ENCODE measurements at regions not wholly inside any gene's neighbourhood (a gene's known extent, or its start where the extent isn't known, plus 50 kb on each side); places are given as distances from the start of the nearest gene placed in this dataset.

DNA sequence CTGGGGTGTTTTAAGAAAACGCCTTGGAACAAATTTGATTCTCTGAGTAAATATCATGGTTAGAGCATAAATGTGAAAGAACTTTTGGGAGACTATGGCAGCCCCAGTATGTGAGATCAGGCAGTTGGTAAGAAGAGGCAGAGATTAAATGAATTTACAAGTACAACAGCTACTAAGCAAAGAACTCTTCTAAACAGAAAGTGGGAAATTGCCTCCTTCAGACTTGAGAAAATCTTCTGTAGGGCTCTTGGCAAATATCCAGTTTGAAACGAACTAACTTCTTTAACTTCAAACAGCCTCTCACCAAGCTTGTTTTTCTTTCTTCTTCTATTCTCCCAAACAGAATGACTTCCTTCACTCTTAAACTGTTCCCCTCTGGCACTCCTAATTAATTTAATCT is 337.7 kb downstream of the SIPA1L2 start:
- Histone ChIP-seq H3K36me3 (ENCODE audit: control insufficient read depth, insufficient read depth, low read length) (no peaks in the 10 kb centered on the region), H3K9ac (ENCODE audit: insufficient read depth in 1 of 2, low read depth in 2 of 2, low read length in 2 of 2) (no peak overlapping the region), H3K79me2 (ENCODE audit: control insufficient read depth, insufficient read depth, low read length) (no peaks in the 10 kb centered on the region), H2AFZ (ENCODE audit: low read depth, low read length) (no peak overlapping the region), H3K9me1 (ENCODE audit: control insufficient read depth, insufficient read depth, low read length) (no peaks in the 10 kb centered on the region), H3K4me3 (no peak overlapping the region), H3K27me3 (ENCODE audit: control insufficient read depth in 2 of 2, insufficient read depth in 2 of 2, low read length in 2 of 2) (no peaks in the 10 kb centered on the region), H4K20me1 (replicated peaks; ENCODE audit: control insufficient read depth, insufficient read depth, low read length) (no peaks in the 10 kb centered on the region), H3K27ac (ENCODE audit: extremely low read depth, low read depth, low read length) (no peak overlapping the region), H3K4me1 (replicated peaks in 1 of 2; ENCODE audit: control insufficient read depth in 2 of 2, insufficient read depth in 2 of 2, low read length in 2 of 2) (no peaks in the 10 kb centered on the region), H3K9me3 (replicated peaks; ENCODE audit: control insufficient read depth, insufficient read depth, low read depth, low read length) (no peaks in the 10 kb centered on the region), H3K4me2 (ENCODE audit: insufficient read depth, low read length) (no peak overlapping the region)
- ATAC-seq: no peak
- TF ChIP-seq TRIM25 (IDR thresholded peaks at IDR 0.05; ENCODE audit: borderline replicate concordance) (no peak), CSDE1 (IDR thresholded peaks at IDR 0.05) (no peak), PTRF (tag; IDR thresholded peaks at IDR 0.05) (no peak), ZNF444 (CRISPR knock-in tag; IDR thresholded peaks at IDR 0.05) (no peak), HES1 (IDR thresholded peaks at IDR 0.05; ENCODE audit: low read depth) (no peak)
- WGBS (ENCODE audit: insufficient coverage, low coverage, missing lambda C conversion rate): 3% methylated on average over 2 of the region's 2 CpGs
- CTCF ChIA-PET (ENCODE audit: low intra/inter-chr PET ratio): no interaction called here
- no peak for FAIRE-seq
- intact Hi-C loops (cut with micrococcal nuclease) (no loop called here), in situ Hi-C loops (cut with MboI) (no loop called here)
- no TSS peak for BruUV-seq (replicated peaks)
- POLR2A ChIA-PET: no interaction called here
- no peak for DNase-seq (ENCODE audit: extremely low read depth in 1 of 4, low spot score in 3 of 4)

Measured in K562 (cell line).